Adrenal gland (tissue), 9 donors: ENCODE measurements at regions not wholly inside any gene's neighbourhood (a gene's known extent, or its start where the extent isn't known, plus 50 kb on each side); places are given as distances from the start of the nearest gene placed in this dataset.

Experiments used
- DNase-seq, 7 donors: peaks; one replicate each; pipeline ENCODE4 v3.0.0-alpha.2; 2019 to 2020
- H3K27ac ChIP-seq, 5 donors: fragments of 200-600 bp; sonication (generic) in 4 of 5; 1 replicate in 3 of 5; 2 replicates in 2 of 5; pipeline versions ENCODE4 v1.5.1 to v1.8.0; 2016 to 2020; ENCODE audit warnings: mild to moderate bottlenecking in 1 of 5
- H3K27me3 ChIP-seq: fragments of 200-600 bp; 2 replicates; pipeline ENCODE4 v1.8.0; 2021
- H3K36me3 ChIP-seq, 2 donors: fragments of 200-600 bp; replicated peaks in 1 of 2; 1 replicate in 1 of 2; 2 replicates in 1 of 2; pipeline versions ENCODE4 v1.5.1 to v1.8.0; 2018 to 2022
- H3K4me1 ChIP-seq, 2 donors: fragments of 200-600 bp; replicated peaks in 1 of 2; 1 replicate in 1 of 2; 2 replicates in 1 of 2; pipeline versions ENCODE4 v1.5.1 to v1.8.0; 2018 to 2021
- H3K4me3 ChIP-seq, 4 donors: fragments of 200-600 bp; sonication (generic) in 3 of 4; one replicate each; pipeline ENCODE4 v1.5.1; 2016 to 2018
- H3K9me3 ChIP-seq, 3 donors: fragments of 200-600 bp; sonication (generic) in 1 of 3; replicated peaks in 1 of 3; 1 replicate in 2 of 3; 2 replicates in 1 of 3; pipeline versions ENCODE4 v1.5.1 to v1.8.0; 2016 to 2021
- CTCF ChIP-seq, 6 experiments: fragments of 450-650 bp in 4 of 6; fragments of 200-600 bp in 2 of 6; sonication (generic) in 1 of 6; IDR thresholded peaks; 1 replicate in 5 of 6; 2 replicates in 1 of 6; pipeline versions ENCODE4 v1.5.1 to v1.8.0; 2016 to 2021; ENCODE audit warnings: antibody characterized with exemption in 6 of 6, mild to moderate bottlenecking in 2 of 6, moderate library complexity in 1 of 6
- POLR2A ChIP-seq, 2 donors: fragments of 450-650 bp; IDR thresholded peaks; one replicate each; pipeline ENCODE4 v1.6.1; 2017; ENCODE audit warnings: antibody characterized with exemption in 2 of 2, mild to moderate bottlenecking in 2 of 2, moderate library complexity in 1 of 2
- WGBS, 4 donors: extraction: QIAGEN DNeasy Blood & Tissue Kit in 2 of 4; methylation state at CpG; one replicate each; pipeline versions ENCODE4 v1.1.5 to v1.1.7; 2013 to 2017; 5-methylcytosine and 5-hydroxymethylcytosine counted together
- intact Hi-C, 2 donors: fragments of 100-400 bp; cut with DNase I; formaldehyde crosslinking; loops; one replicate each; pipeline versions ENCODE4 v1.14.1 to v1.15.0; 2022 to 2023
- donor health status: healthy with polysubstance abuse.
- donor health status: Bipolar disorder and iron deficiency.
- donor health status: DM: yes; HTN: yes; CAD: no.
- donor health status: DM: no; HTN: no; CAD: no.
- donor health status: DM: no; HTN: no; CAD: no.

GRCh38 chr9:106358331-106358730 lies 504.6 kb upstream of the ZNF462 start:
- H3K4me3 ChIP-seq = no peak overlapping the region
- H3K27me3 ChIP-seq = no peaks in the 10 kb centered on the region
- WGBS, 4 donors = 88 to 95% (median 90%) methylated on average over 1 of the region's 1 CpG; no CpG with 5 or more reads in 1 of the 4 donors
- DNase-seq = no peak
- H3K4me1 ChIP-seq = no peaks in the 10 kb centered on the region
- no peaks in the 10 kb centered on the region for H3K36me3 ChIP-seq
- H3K27ac ChIP-seq = no peak overlapping the region
- TF ChIP-seq POLR2A (IDR thresholded peaks at IDR 0.05) = no peak
- no peak for TF ChIP-seq CTCF (IDR thresholded peaks at IDR 0.05)
- no peaks in the 10 kb centered on the region for H3K9me3 ChIP-seq
- intact Hi-C loops = no loop called here

- 90 to 95% (median 93%) methylated on average over 2 of the region's 2 CpGs for WGBS, 4 donors
- TF ChIP-seq POLR2A (IDR thresholded peaks at IDR 0.05) = no peak
- TF ChIP-seq CTCF (IDR thresholded peaks at IDR 0.05) = no peak
- intact Hi-C loops = no loop called here
- Histone ChIP-seq H3K4me3 (no peak overlapping the region), H3K9me3 (no peaks in the 10 kb centered on the region), H3K27me3 (no peaks in the 10 kb centered on the region), H3K36me3 (no peaks in the 10 kb centered on the region), H3K27ac (no peak overlapping the region), H3K4me1 (no peaks in the 10 kb centered on the region)
- DNase-seq = no peak
Measured at GRCh38 chr9:106376689-106377088, 486.3 kb upstream of the ZNF462 start.

GRCh38 chr9:106383072-106383471 lies 479.9 kb upstream of the ZNF462 start:
- DNase-seq = no peak
- H3K36me3 ChIP-seq = no peaks in the 10 kb centered on the region
- no peak for TF ChIP-seq CTCF (IDR thresholded peaks at IDR 0.05)
- no peak for TF ChIP-seq POLR2A (IDR thresholded peaks at IDR 0.05)
- H3K4me1 ChIP-seq = no peaks in the 10 kb centered on the region
- H3K4me3 ChIP-seq = no peak overlapping the region
- WGBS, 4 donors = 42 to 54% (median 49%) methylated on average over 4 of the region's 4 CpGs
- H3K27ac ChIP-seq = no peak overlapping the region
- no peaks in the 10 kb centered on the region for H3K9me3 ChIP-seq
- H3K27me3 ChIP-seq = no peaks in the 10 kb centered on the region
- intact Hi-C loops = no loop called here

- no peak for DNase-seq
- H3K9me3 ChIP-seq = no peaks in the 10 kb centered on the region
Measured at GRCh38 chr9:106387965-106388364, 475.0 kb upstream of the ZNF462 start.

More at GRCh38 chr9:106387965-106388364, 475.0 kb upstream of the ZNF462 start:
- no peak overlapping the region for H3K27ac ChIP-seq
- 83 to 95% (median 88%) methylated on average over 2 of the region's 2 CpGs for WGBS, 4 donors
- no peaks in the 10 kb centered on the region for H3K4me1 ChIP-seq
- TF ChIP-seq CTCF (IDR thresholded peaks at IDR 0.05) = no peak
- TF ChIP-seq POLR2A (IDR thresholded peaks at IDR 0.05) = no peak
- intact Hi-C loops = no loop called here
- H3K4me3 ChIP-seq = no peak overlapping the region
- H3K36me3 ChIP-seq = no peaks in the 10 kb centered on the region
- H3K27me3 ChIP-seq = no peaks in the 10 kb centered on the region
